ENCODE measurements at regions not wholly inside any gene's neighbourhood (a gene's known extent, or its start where the extent isn't known, plus 50 kb on each side); places are given as distances from the start of the nearest gene placed in this dataset.

DNA sequence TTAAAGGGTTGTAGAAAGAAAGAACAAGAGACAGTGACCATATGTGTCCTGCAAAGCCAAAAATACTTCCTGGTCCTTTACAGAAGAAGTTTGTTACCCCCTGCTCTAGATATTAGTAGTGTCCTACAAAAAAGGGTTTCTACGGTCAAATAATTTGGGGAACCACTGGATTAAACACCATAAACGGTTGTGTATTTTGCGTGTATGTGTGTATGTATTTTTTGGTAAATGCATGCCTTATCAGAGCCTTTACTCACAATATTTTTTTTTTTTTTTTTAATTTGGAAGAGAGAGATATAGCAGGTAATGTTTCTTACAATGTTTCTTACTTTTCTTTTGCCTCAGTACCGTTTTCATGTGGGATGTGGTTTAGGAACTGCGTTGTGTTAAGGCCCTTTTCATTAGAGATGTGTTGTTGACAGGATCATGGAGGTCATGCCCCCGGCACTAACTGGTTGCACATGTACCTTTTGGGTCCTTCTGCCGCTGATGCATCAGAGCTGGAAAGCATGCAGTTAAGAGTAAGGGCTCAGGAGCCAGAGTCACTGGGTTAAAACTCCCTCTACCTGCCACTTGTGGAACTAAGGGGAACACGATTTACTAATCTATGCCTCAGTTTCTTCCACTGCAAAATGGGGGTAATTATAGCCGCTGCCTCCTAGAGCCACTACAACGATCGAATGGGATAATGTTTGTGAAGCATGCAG, 234.6 kb upstream of the KAZN start:
- TF ChIP-seq, protein P1, sequence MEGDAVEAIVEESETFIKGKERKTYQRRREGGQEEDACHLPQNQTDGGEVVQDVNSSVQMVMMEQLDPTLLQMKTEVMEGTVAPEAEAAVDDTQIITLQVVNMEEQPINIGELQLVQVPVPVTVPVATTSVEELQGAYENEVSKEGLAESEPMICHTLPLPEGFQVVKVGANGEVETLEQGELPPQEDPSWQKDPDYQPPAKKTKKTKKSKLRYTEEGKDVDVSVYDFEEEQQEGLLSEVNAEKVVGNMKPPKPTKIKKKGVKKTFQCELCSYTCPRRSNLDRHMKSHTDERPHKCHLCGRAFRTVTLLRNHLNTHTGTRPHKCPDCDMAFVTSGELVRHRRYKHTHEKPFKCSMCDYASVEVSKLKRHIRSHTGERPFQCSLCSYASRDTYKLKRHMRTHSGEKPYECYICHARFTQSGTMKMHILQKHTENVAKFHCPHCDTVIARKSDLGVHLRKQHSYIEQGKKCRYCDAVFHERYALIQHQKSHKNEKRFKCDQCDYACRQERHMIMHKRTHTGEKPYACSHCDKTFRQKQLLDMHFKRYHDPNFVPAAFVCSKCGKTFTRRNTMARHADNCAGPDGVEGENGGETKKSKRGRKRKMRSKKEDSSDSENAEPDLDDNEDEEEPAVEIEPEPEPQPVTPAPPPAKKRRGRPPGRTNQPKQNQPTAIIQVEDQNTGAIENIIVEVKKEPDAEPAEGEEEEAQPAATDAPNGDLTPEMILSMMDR (IDR thresholded peaks at IDR 0.05; ENCODE audit: insufficient read depth, low read length) = no peak
- no peak for TF ChIP-seq POLR2AphosphoS5 (IDR thresholded peaks at IDR 0.05; ENCODE audit: low read depth)
